A172 (cell line): ENCODE measurements at regions not wholly inside any gene's neighbourhood (a gene's known extent, or its start where the extent isn't known, plus 50 kb on each side); places are given as distances from the start of the nearest gene placed in this dataset.
"Not testable (repeated sequence)": the region's sequence is repeated elsewhere in the genome, so short reads cannot be mapped to it uniquely, and the experiment has no call there.

Experiments used
- DNase-seq: peaks from one replicate; pipeline ENCODE4 v3.0.0-alpha.2; 2015; ENCODE audit warnings: low spot score

- no peak for DNase-seq
Measured at GRCh38 chr6:141780296-141780695, 352.4 kb upstream of the GJE1 start.

GRCh38 chr6:141764388-141764787 lies 368.3 kb upstream of the GJE1 start:
- no peak for DNase-seq

- no peak for DNase-seq
Measured at GRCh38 chr6:141758430-141758829, 374.3 kb upstream of the GJE1 start.

- no peak for DNase-seq
Measured at GRCh38 chr6:141753180-141753579, 379.5 kb upstream of the GJE1 start.

GRCh38 chr6:141752677-141753076 lies 380.0 kb upstream of the GJE1 start:
- no peak for DNase-seq

- not testable (repeated sequence) for DNase-seq
Measured at GRCh38 chr6:141746324-141746723, 386.4 kb upstream of the GJE1 start.

- no peak for DNase-seq
Measured at GRCh38 chr6:141744971-141745370, 387.8 kb upstream of the GJE1 start.

GRCh38 chr6:141744194-141744925 lies 388.4 kb upstream of the GJE1 start:
- no peak for DNase-seq

GRCh38 chr6:141736104-141736503 lies 396.6 kb upstream of the GJE1 start:
- no peak for DNase-seq

GRCh38 chr6:141735126-141735525 lies 397.6 kb upstream of the GJE1 start:
- DNase-seq = no peak

GRCh38 chr6:141734071-141734840 lies 398.5 kb upstream of the GJE1 start:
- DNase-seq = no peak

GRCh38 chr6:141729146-141729545 lies 403.6 kb upstream of the GJE1 start:
- no peak for DNase-seq

GRCh38 chr6:141728330-141728729 lies 404.4 kb upstream of the GJE1 start:
- DNase-seq = peak; percentile 4

- no peak for DNase-seq
Measured at GRCh38 chr6:141726248-141726647, 406.5 kb upstream of the GJE1 start.

- no peak for DNase-seq
Measured at GRCh38 chr6:141724731-141725130, 408.0 kb upstream of the GJE1 start.

GRCh38 chr6:141719476-141719875 lies 413.2 kb upstream of the GJE1 start:
- no peak for DNase-seq

GRCh38 chr6:141705431-141705830 lies 427.3 kb upstream of the GJE1 start:
- no peak for DNase-seq

- no peak for DNase-seq
Measured at GRCh38 chr6:141704151-141704550, 428.6 kb upstream of the GJE1 start.

GRCh38 chr6:141701732-141702131 lies 431.0 kb upstream of the GJE1 start:
- no peak for DNase-seq

GRCh38 chr6:141700819-141701218 lies 431.9 kb upstream of the GJE1 start:
- DNase-seq = peak; percentile 36

- DNase-seq = no peak
Measured at GRCh38 chr6:141688916-141689315, 443.8 kb upstream of the GJE1 start.

- no peak for DNase-seq
Measured at GRCh38 chr6:141685416-141685815, 447.3 kb upstream of the GJE1 start.

- no peak for DNase-seq
Measured at GRCh38 chr6:141682391-141682790, 450.3 kb upstream of the GJE1 start.
